ENCODE measurements at regions not wholly inside any gene's neighbourhood (a gene's known extent, or its start where the extent isn't known, plus 50 kb on each side); places are given as distances from the start of the nearest gene placed in this dataset.

DNA sequence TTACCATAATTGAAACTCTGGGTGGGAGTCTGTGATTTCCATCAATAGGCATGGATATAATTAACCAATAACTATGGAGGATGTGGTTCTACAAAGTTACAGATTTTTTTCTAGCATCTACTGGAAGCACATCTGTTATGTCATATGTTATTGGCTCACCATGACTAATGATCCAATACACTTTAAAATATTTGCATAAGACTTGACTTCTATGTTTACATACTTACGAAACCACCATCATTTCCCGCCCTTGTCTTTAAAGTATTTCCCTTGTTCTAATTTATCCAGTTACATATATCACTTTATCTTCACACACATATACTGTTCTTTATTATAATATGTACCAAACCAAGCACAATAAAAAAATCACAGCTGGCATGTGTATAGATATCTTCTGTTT lies 380.3 kb upstream of the CBLB start:
- peaks cover 20% of the 10 kb centered on the region for H3K9me3 Mint-ChIP-seq
- H3K4me1 Mint-ChIP-seq (ENCODE audit: low read depth), result peaks cover 28% of the 10 kb centered on the region
- H3K4me3 Mint-ChIP-seq, result no peak overlapping the region
- H3K36me3 Mint-ChIP-seq (ENCODE audit: low read depth), result peaks cover 13% of the 10 kb centered on the region
- H3K27ac Mint-ChIP-seq, result no peak overlapping the region
- H3K27me3 Mint-ChIP-seq, result no peaks in the 10 kb centered on the region

GRCh38 chr3:106249981-106250380 lies 381.2 kb upstream of the CBLB start:
- H3K27me3 Mint-ChIP-seq, result no peaks in the 10 kb centered on the region
- H3K36me3 Mint-ChIP-seq (ENCODE audit: low read depth), result peaks cover 13% of the 10 kb centered on the region
- H3K9me3 Mint-ChIP-seq, result peaks cover 20% of the 10 kb centered on the region
- H3K4me3 Mint-ChIP-seq, result no peak overlapping the region
- H3K27ac Mint-ChIP-seq, result no peak overlapping the region
- H3K4me1 Mint-ChIP-seq (ENCODE audit: low read depth), result peaks cover 35% of the 10 kb centered on the region

- Mint-ChIP-seq H3K27ac (no peak overlapping the region), H3K27me3 (no peaks in the 10 kb centered on the region), H3K4me1 (ENCODE audit: low read depth) (peaks cover 41% of the 10 kb centered on the region), H3K4me3 (no peak overlapping the region), H3K9me3 (peaks cover 20% of the 10 kb centered on the region), H3K36me3 (ENCODE audit: low read depth) (peaks cover 13% of the 10 kb centered on the region)
Measured at GRCh38 chr3:106251160-106251892, 382.5 kb upstream of the CBLB start.

DNA sequence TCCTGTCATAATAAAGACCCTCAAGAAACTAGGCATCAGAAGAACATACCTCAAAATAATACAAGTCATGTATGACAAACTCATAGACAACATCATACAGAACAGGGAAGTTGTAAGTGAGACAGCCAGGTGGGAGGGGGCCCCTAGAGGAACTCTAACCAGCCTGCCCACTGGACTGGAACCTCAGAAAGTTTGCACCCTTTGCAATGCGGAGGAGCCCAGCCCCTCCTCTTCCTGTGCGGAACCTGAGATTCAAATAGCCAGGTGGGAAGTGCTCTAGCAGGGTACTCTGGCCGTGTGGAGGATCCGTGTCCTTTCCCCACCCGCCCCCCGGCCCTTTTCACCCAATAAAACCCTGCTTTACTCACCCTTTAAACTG lies 387.0 kb upstream of the CBLB start:
- peaks cover 25% of the 10 kb centered on the region for H3K4me1 Mint-ChIP-seq (ENCODE audit: low read depth)
- H3K4me3 Mint-ChIP-seq, result peak overlapping the region; percentile 7
- no peak overlapping the region for H3K27ac Mint-ChIP-seq
- H3K27me3 Mint-ChIP-seq, result no peaks in the 10 kb centered on the region
- H3K9me3 Mint-ChIP-seq, result peaks cover 17% of the 10 kb centered on the region
- H3K36me3 Mint-ChIP-seq (ENCODE audit: low read depth), result peaks cover 7% of the 10 kb centered on the region

GRCh38 chr3:106256249-106256957 lies 387.6 kb upstream of the CBLB start:
- Mint-ChIP-seq H3K27me3 (no peaks in the 10 kb centered on the region), H3K4me1 (ENCODE audit: low read depth) (peaks cover 24% of the 10 kb centered on the region), H3K27ac (no peak overlapping the region), H3K9me3 (peaks cover 16% of the 10 kb centered on the region), H3K36me3 (ENCODE audit: low read depth) (peaks cover 3% of the 10 kb centered on the region), H3K4me3 (no peak overlapping the region)

DNA sequence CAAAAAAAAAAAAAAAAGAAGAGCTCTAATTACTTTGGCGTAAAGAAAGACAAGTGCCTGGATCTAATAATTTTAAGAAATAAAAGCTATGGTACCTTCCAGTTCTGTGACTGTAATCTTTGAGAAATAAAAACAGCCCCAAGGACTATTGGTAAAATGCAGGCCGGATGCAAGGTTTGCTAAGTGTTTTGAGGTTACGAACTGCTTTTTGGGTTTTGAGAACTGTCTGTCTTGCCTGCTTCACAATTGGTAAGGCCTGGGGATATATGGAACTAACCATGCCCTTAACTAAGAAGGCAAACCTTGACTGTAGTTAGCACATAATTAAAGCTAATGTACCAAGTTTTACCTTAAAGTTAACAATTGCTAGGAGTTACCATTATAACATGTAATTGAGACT lies 388.4 kb upstream of the CBLB start:
- Mint-ChIP-seq H3K36me3 (ENCODE audit: low read depth) (no peaks in the 10 kb centered on the region), H3K4me3 (no peak overlapping the region), H3K27me3 (no peaks in the 10 kb centered on the region), H3K27ac (no peak overlapping the region), H3K9me3 (peaks cover 11% of the 10 kb centered on the region), H3K4me1 (ENCODE audit: low read depth) (peaks cover 25% of the 10 kb centered on the region)

GRCh38 chr3:106261396-106261795 lies 392.6 kb upstream of the CBLB start:
- peaks cover 6% of the 10 kb centered on the region for H3K9me3 Mint-ChIP-seq
- no peaks in the 10 kb centered on the region for H3K27me3 Mint-ChIP-seq
- no peaks in the 10 kb centered on the region for H3K36me3 Mint-ChIP-seq (ENCODE audit: low read depth)
- no peak overlapping the region for H3K4me3 Mint-ChIP-seq
- H3K27ac Mint-ChIP-seq, result no peak overlapping the region
- H3K4me1 Mint-ChIP-seq (ENCODE audit: low read depth), result peaks cover 11% of the 10 kb centered on the region

GRCh38 chr3:106261915-106262683 lies 393.3 kb upstream of the CBLB start:
- Mint-ChIP-seq H3K4me1 (ENCODE audit: low read depth) (peaks cover 5% of the 10 kb centered on the region), H3K27me3 (no peaks in the 10 kb centered on the region), H3K9me3 (peaks cover 6% of the 10 kb centered on the region), H3K4me3 (no peak overlapping the region), H3K27ac (no peak overlapping the region), H3K36me3 (ENCODE audit: low read depth) (no peaks in the 10 kb centered on the region)

DNA sequence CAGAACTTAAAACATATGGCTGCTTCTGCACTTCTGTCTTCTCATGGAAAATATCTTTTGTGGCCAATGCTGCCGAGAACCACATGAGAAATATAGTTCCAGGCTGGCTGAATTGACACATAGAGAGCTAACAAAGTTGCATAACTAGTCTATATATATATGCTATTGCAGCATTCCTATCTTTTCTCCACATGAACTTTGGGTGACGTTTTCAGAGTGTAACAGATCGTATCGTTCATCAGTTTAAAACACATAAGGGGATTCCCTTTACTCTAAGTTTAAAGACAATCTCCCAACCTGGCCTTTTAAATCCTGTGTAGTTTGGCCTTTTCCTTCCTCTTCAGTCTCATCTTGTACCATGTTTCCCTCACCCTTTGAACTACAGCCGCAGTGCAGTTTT lies 394.2 kb upstream of the CBLB start:
- no peaks in the 10 kb centered on the region for H3K27me3 Mint-ChIP-seq
- peaks cover 10% of the 10 kb centered on the region for H3K4me1 Mint-ChIP-seq (ENCODE audit: low read depth)
- peaks cover 6% of the 10 kb centered on the region for H3K9me3 Mint-ChIP-seq
- H3K27ac Mint-ChIP-seq, result no peak overlapping the region
- H3K36me3 Mint-ChIP-seq (ENCODE audit: low read depth), result no peaks in the 10 kb centered on the region
- H3K4me3 Mint-ChIP-seq, result no peak overlapping the region

DNA sequence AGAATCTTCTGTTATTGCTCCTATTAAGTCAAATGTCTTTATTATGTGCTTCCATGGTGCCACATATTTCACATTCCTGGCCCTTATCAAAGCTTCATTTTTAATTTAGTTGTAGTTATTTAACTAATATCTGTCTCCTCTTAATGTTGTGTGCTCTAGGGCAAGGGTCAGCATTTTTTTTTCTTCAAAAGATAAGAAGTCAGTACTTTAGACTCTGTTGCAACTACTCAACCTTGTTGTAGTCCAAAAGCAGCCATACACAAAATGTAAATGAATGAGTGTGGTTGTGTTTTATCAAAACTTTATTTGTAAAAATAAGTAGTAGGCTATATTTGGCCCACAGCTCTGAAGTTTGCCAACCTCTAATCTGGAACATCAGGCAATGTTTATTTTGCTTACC lies 394.7 kb upstream of the CBLB start:
- peaks cover 12% of the 10 kb centered on the region for H3K4me1 Mint-ChIP-seq (ENCODE audit: low read depth)
- H3K27me3 Mint-ChIP-seq, result no peaks in the 10 kb centered on the region
- H3K9me3 Mint-ChIP-seq, result peaks cover 1% of the 10 kb centered on the region
- no peaks in the 10 kb centered on the region for H3K36me3 Mint-ChIP-seq (ENCODE audit: low read depth)
- H3K4me3 Mint-ChIP-seq, result no peak overlapping the region
- H3K27ac Mint-ChIP-seq, result no peak overlapping the region

DNA sequence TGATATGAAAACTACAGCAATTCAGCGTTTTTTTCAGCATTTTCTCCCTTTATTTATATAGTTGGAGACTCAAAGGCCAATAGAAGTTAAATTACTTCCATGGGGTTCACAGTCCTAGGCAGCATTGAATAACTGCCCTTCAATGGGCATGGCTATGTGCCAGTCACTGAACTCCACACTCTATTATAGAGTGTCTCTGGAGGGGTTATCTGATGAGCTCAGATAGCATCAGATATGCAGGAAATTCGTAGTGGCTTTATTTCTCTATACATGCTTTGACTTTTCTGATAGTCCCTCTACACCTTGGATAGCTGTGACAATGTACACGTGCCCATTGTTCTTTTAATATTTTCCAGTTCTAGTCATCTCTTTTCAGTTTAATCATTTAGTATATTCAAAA lies 396.9 kb upstream of the CBLB start:
- H3K36me3 Mint-ChIP-seq (ENCODE audit: low read depth), result no peaks in the 10 kb centered on the region
- no peaks in the 10 kb centered on the region for H3K27me3 Mint-ChIP-seq
- peaks cover 16% of the 10 kb centered on the region for H3K4me1 Mint-ChIP-seq (ENCODE audit: low read depth)
- H3K9me3 Mint-ChIP-seq, result no peaks in the 10 kb centered on the region
- H3K27ac Mint-ChIP-seq, result no peak overlapping the region
- H3K4me3 Mint-ChIP-seq, result no peak overlapping the region

DNA sequence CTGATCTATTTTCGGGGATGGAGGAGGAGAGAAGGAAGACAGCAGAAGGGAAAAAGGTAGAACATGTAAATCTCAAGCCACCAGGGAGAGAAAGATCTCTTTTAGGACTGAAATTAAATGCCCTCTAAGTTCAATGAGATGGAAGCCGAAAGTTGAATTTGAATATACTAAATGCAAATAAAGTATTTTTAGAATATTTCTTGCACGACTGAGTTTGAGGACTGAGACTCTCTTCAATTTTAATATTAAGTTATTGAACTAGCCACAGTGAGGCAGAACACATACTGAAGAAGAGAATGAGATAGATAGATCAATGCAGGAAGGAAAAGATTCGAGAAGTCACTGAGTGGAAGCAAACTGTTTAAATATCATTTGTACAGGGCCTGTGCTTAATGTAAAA lies 399.9 kb upstream of the CBLB start:
- H3K4me3 Mint-ChIP-seq, result no peak overlapping the region
- H3K27me3 Mint-ChIP-seq, result no peaks in the 10 kb centered on the region
- H3K27ac Mint-ChIP-seq, result no peak overlapping the region
- no peaks in the 10 kb centered on the region for H3K36me3 Mint-ChIP-seq (ENCODE audit: low read depth)
- H3K9me3 Mint-ChIP-seq, result peaks cover 3% of the 10 kb centered on the region
- H3K4me1 Mint-ChIP-seq (ENCODE audit: low read depth), result peaks cover 11% of the 10 kb centered on the region

- Mint-ChIP-seq H3K36me3 (ENCODE audit: low read depth) (peaks cover 16% of the 10 kb centered on the region), H3K27ac (no peak overlapping the region), H3K9me3 (peaks cover 28% of the 10 kb centered on the region), H3K4me3 (no peak overlapping the region), H3K4me1 (ENCODE audit: low read depth) (peaks cover 36% of the 10 kb centered on the region), H3K27me3 (no peaks in the 10 kb centered on the region)
Measured at GRCh38 chr3:106272302-106272701, 403.5 kb upstream of the CBLB start.

DNA sequence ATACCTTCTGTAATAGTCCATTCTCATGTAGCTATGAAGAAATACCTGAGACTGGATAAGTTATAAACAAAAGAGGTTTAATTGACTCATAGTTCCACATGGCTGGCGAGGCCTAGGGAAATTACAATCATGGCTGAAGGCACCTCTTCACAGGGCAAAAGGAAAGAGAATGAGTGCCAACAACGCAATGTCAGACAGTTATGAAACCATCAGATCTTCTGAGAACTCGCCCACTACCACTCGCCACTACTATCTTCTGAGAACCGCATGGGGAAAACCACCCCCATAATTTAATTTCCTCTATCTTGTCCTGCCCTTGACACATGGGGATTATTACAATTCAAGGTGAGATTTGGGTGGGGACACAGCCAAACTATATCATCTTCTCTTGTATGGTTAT lies 406.8 kb upstream of the CBLB start:
- H3K9me3 Mint-ChIP-seq, result peaks cover 28% of the 10 kb centered on the region
- peaks cover 32% of the 10 kb centered on the region for H3K4me1 Mint-ChIP-seq (ENCODE audit: low read depth)
- no peak overlapping the region for H3K4me3 Mint-ChIP-seq
- peaks cover 16% of the 10 kb centered on the region for H3K36me3 Mint-ChIP-seq (ENCODE audit: low read depth)
- peak overlapping the region; percentile 43 for H3K27ac Mint-ChIP-seq
- no peaks in the 10 kb centered on the region for H3K27me3 Mint-ChIP-seq

GRCh38 chr3:106276151-106276550 lies 407.3 kb upstream of the CBLB start:
- peaks cover 28% of the 10 kb centered on the region for H3K9me3 Mint-ChIP-seq
- H3K4me3 Mint-ChIP-seq, result no peak overlapping the region
- H3K27ac Mint-ChIP-seq, result peak overlapping the region; percentile 28
- peaks cover 16% of the 10 kb centered on the region for H3K36me3 Mint-ChIP-seq (ENCODE audit: low read depth)
- H3K4me1 Mint-ChIP-seq (ENCODE audit: low read depth), result peaks cover 32% of the 10 kb centered on the region
- no peaks in the 10 kb centered on the region for H3K27me3 Mint-ChIP-seq
